ENCODE measurements at regions not wholly inside any gene's neighbourhood (a gene's known extent, or its start where the extent isn't known, plus 50 kb on each side); places are given as distances from the start of the nearest gene placed in this dataset.

DNA sequence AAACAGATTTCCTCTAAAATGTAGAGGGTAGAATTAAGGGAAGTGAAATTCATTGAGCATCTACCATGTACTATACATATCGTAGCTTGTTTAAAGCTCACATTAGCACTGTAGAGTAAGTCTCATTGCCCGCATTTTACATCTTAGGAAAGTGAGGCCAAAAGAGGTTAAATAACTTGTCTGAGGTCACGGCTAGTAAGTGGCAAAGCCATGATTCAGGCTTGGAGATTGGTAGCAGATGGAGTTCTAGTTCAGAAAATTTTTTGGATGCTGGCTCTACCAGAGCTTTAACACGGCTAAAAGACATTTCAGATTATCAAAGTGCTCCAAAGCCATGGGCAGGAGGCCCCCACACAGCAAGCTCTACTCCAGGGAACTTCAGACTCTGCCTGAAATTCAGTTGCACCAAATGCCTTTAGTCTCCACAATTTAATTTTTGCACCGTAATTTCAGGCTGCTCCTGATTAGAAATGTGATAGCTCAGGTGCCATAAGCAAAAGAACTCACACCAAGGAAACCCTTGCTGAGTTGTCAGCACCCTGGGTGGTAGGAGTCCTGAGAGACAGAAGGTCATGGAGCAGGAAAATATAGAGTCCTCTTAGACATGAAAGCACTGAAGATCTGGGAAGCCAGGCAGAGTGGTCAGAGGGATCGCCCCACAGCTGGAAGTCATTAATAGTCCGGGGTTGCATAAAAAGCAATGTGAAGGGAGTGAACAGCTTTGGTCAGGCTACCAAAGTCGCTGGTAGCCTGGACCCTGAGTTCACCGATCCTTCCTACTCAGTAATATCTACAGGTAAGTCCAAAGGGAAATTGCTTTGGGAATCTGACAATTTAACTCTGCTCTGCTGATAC lies 55.2 kb upstream of the ASIP start:
- TF ChIP-seq, protein P1, sequence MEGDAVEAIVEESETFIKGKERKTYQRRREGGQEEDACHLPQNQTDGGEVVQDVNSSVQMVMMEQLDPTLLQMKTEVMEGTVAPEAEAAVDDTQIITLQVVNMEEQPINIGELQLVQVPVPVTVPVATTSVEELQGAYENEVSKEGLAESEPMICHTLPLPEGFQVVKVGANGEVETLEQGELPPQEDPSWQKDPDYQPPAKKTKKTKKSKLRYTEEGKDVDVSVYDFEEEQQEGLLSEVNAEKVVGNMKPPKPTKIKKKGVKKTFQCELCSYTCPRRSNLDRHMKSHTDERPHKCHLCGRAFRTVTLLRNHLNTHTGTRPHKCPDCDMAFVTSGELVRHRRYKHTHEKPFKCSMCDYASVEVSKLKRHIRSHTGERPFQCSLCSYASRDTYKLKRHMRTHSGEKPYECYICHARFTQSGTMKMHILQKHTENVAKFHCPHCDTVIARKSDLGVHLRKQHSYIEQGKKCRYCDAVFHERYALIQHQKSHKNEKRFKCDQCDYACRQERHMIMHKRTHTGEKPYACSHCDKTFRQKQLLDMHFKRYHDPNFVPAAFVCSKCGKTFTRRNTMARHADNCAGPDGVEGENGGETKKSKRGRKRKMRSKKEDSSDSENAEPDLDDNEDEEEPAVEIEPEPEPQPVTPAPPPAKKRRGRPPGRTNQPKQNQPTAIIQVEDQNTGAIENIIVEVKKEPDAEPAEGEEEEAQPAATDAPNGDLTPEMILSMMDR (IDR thresholded peaks at IDR 0.05) = no peak
- no peak for TF ChIP-seq POLR2A (IDR thresholded peaks at IDR 0.05)

All from lower leg skin (tissue), 3 donors.